Ascending aorta (tissue), 2 donors: ENCODE measurements at regions not wholly inside any gene's neighbourhood (a gene's known extent, or its start where the extent isn't known, plus 50 kb on each side); places are given as distances from the start of the nearest gene placed in this dataset.

Experiments
- DNase-seq, 2 donors: peaks; one replicate each; pipeline ENCODE4 v3.0.0-alpha.2; 2019; ENCODE audit warnings: low spot score in 2 of 2
- H3K27ac ChIP-seq, 2 donors: fragments of 200-600 bp; sonication (generic); one replicate each; pipeline ENCODE4 v1.5.1; 2016 to 2017; ENCODE audit warnings: mild to moderate bottlenecking in 1 of 2
- H3K27me3 ChIP-seq: fragments of 200-600 bp; sonication (generic); one replicate; pipeline ENCODE4 v1.5.1; 2017
- H3K36me3 ChIP-seq, 2 donors: fragments of 200-600 bp; sonication (generic); one replicate each; pipeline ENCODE4 v1.5.1; 2016
- H3K4me1 ChIP-seq, 2 donors: fragments of 200-600 bp; sonication (generic); one replicate each; pipeline ENCODE4 v1.5.1; 2016 to 2017; ENCODE audit warnings: mild to moderate bottlenecking in 1 of 2
- H3K4me3 ChIP-seq, 2 donors: fragments of 200-600 bp; sonication (generic); one replicate each; pipeline ENCODE4 v1.5.1; 2016 to 2017; ENCODE audit warnings: mild to moderate bottlenecking in 1 of 2
- H3K9me3 ChIP-seq, 2 donors: fragments of 200-600 bp; sonication (generic); one replicate each; pipeline ENCODE4 v1.5.1; 2016
- CTCF ChIP-seq, 3 experiments: fragments of 200-600 bp in 2 of 3; fragments of 450-650 bp in 1 of 3; sonication (generic) in 2 of 3; IDR thresholded peaks; one replicate each; pipeline ENCODE4 v1.5.1; 2016 to 2019; ENCODE audit warnings: antibody characterized with exemption in 3 of 3, mild to moderate bottlenecking in 1 of 3, moderate library complexity in 1 of 3
- intact Hi-C: fragments of 100-400 bp; cut with DNase I; formaldehyde crosslinking; loops from one replicate; pipeline ENCODE4 v1.15.1; 2023

DNA sequence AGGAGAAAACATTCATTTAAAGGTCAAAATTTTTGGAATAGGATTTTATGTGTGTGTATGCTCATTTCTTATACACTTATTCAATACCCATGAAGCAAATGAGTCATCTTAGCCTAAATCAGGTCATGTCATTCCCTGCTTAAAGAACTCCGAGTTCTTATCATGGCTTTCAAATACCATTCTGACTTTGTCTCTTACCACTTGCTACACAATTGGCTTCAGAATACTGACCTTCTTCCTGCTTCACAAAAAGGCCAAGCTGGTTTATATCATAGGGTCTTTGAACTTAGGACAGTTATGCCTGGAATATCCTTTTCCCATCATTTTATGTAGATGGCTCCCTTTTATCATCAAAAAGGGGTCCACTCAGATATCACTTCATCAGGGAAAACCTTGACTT is 652.2 kb upstream of the WWC1 start:
- TF ChIP-seq CTCF (IDR thresholded peaks at IDR 0.05) = no peak
- Histone ChIP-seq H3K9me3 (no peaks in the 10 kb centered on the region), H3K36me3 (no peaks in the 10 kb centered on the region), H3K4me3 (no peak overlapping the region), H3K27me3 (no peaks in the 10 kb centered on the region), H3K27ac (no peak overlapping the region), H3K4me1 (no peaks in the 10 kb centered on the region)
- DNase-seq = no peak
- intact Hi-C loops = no loop called here

GRCh38 chr5:167639766-167640165 is 651.7 kb upstream of the WWC1 start:
- Histone ChIP-seq H3K27me3 (no peaks in the 10 kb centered on the region), H3K4me3 (no peak overlapping the region), H3K27ac (no peak overlapping the region), H3K9me3 (no peaks in the 10 kb centered on the region), H3K4me1 (no peaks in the 10 kb centered on the region), H3K36me3 (no peaks in the 10 kb centered on the region)
- intact Hi-C loops = no loop called here
- no peak for TF ChIP-seq CTCF (IDR thresholded peaks at IDR 0.05)
- no peak for DNase-seq

GRCh38 chr5:167642181-167642580 is 649.3 kb upstream of the WWC1 start:
- Histone ChIP-seq H3K27ac (no peak overlapping the region), H3K36me3 (no peaks in the 10 kb centered on the region), H3K4me3 (no peak overlapping the region), H3K4me1 (no peaks in the 10 kb centered on the region), H3K9me3 (no peaks in the 10 kb centered on the region), H3K27me3 (no peaks in the 10 kb centered on the region)
- DNase-seq = no peak
- intact Hi-C loops = no loop called here
- TF ChIP-seq CTCF (IDR thresholded peaks at IDR 0.05) = no peak

- H3K36me3 ChIP-seq = no peaks in the 10 kb centered on the region
- no peak overlapping the region for H3K27ac ChIP-seq
- no peaks in the 10 kb centered on the region for H3K9me3 ChIP-seq
- no peaks in the 10 kb centered on the region for H3K27me3 ChIP-seq
- TF ChIP-seq CTCF (IDR thresholded peaks at IDR 0.05) = no peak
- no peak overlapping the region for H3K4me3 ChIP-seq
- H3K4me1 ChIP-seq = no peaks in the 10 kb centered on the region
- intact Hi-C loops = no loop called here
- no peak for DNase-seq
Observed at GRCh38 chr5:167642779-167643517, 648.5 kb upstream of the WWC1 start.

DNA sequence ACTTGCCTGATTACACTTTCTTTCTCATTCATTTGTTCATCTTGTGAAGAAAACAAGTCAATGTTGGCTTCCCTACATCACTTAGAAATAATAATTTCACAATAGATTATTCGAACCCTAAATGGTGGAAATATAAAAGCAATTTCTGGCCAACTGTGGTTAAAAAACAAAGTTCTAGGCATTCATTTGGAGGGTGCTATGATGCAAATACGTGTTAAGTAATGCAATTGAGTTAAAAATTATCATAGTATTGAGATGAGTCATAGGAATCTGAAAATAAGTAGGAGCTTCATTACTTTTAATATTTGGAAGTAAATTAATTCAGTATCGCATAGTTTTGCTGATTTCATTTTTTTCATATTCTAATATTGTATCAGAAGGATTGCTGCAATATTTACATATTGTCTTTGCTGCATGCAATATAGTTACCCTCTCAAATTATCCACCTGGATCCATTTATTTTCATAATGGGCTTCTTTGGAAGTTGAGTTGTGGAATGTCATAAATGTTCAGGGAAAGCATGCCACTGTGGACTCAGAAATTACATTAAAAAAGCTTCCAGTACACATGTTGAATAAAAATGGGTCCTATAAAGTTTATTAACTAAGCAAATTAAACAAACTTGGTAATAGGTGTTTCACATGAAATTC is 647.7 kb upstream of the WWC1 start:
- no peaks in the 10 kb centered on the region for H3K36me3 ChIP-seq
- no peak overlapping the region for H3K4me3 ChIP-seq

More for the DNA sequence above, 647.7 kb upstream of the WWC1 start:
- no peak overlapping the region for H3K27ac ChIP-seq
- intact Hi-C loops = no loop called here
- H3K4me1 ChIP-seq = no peaks in the 10 kb centered on the region
- no peak for DNase-seq
- no peaks in the 10 kb centered on the region for H3K27me3 ChIP-seq
- no peaks in the 10 kb centered on the region for H3K9me3 ChIP-seq
- no peak for TF ChIP-seq CTCF (IDR thresholded peaks at IDR 0.05)
